HEK293 (cell line): ENCODE measurements at regions not wholly inside any gene's neighbourhood (a gene's known extent, or its start where the extent isn't known, plus 50 kb on each side); places are given as distances from the start of the nearest gene placed in this dataset.

ENCODE experiments used
- CTCF ChIA-PET: fragments of 350-600 bp; formaldehyde crosslinking; extraction: SDS; loops from one replicate; lab custom pipeline; 2021; ENCODE audit warnings: antibody characterized with exemption; lab: Yijun Ruan, JAX
- POLR2A ChIA-PET: fragments of 300-600 bp; formaldehyde crosslinking; extraction: SDS; loops from one replicate; lab custom pipeline; 2020; ENCODE audit warnings: antibody characterized with exemption, inconsistent platforms; lab: Yijun Ruan, JAX
- H3K27ac ChIP-seq: fragments of 200-500 bp; sonication (Bioruptor generic); 2 replicates; pipeline ENCODE4 v1.5.1; 2014; ENCODE audit warnings: low read depth, low read length, control low read depth, inconsistent platforms; ENCODE audit errors: extremely low read depth
- H3K36me3 ChIP-seq, 2 experiments: fragments of 200-500 bp in 1 of 2; sonication (Bioruptor generic) in 1 of 2; 1 replicate in 1 of 2; 2 replicates in 1 of 2; pipeline ENCODE4 v1.5.1; 2014 to 2017; ENCODE audit warnings: inconsistent platforms in 2 of 2, low read length in 2 of 2; ENCODE audit not compliant: control insufficient read depth in 2 of 2, insufficient read depth in 1 of 2
- H3K4me1 ChIP-seq: fragments of 200-500 bp; sonication (Bioruptor generic); 2 replicates; pipeline ENCODE4 v1.5.1; 2014; ENCODE audit warnings: mild to moderate bottlenecking, low read length, inconsistent platforms; ENCODE audit not compliant: control insufficient read depth, insufficient read depth
- H3K4me3 ChIP-seq: 2 replicates; pipeline ENCODE4 v1.5.1; 2011; ENCODE audit warnings: low read depth, mild to moderate bottlenecking, control low read depth, low read length, moderate library complexity
- H3K9me3 ChIP-seq: fragments of 200-500 bp; sonication (Bioruptor generic); 2 replicates; pipeline ENCODE4 v1.5.1; 2014; ENCODE audit warnings: low read depth, low read length, inconsistent platforms; ENCODE audit not compliant: control insufficient read depth, insufficient read depth
- KLF7 ChIP-seq: fragments of 450-650 bp; formaldehyde crosslinking; IDR thresholded peaks from 2 replicates; pipeline ENCODE4 v1.5.1; 2016; ENCODE audit warnings: missing biosample characterization, missing genetic modification characterization, borderline replicate concordance
- MZF1 ChIP-seq: fragments of 450-650 bp; formaldehyde crosslinking; IDR thresholded peaks from 2 replicates; pipeline ENCODE4 v1.5.1; 2017; ENCODE audit warnings: missing biosample characterization, missing genetic modification characterization, borderline replicate concordance
- OSR2 ChIP-seq: fragments of 450-650 bp; formaldehyde crosslinking; IDR thresholded peaks from 2 replicates; pipeline ENCODE4 v1.5.1; 2016; ENCODE audit warnings: missing biosample characterization, missing genetic modification characterization
- TRIM28 ChIP-seq: IDR thresholded peaks from 2 replicates; pipeline ENCODE4 v1.6.1; 2011; ENCODE audit warnings: low read length, control low read depth, borderline replicate concordance
- ZFP69B ChIP-seq: fragments of 450-650 bp; formaldehyde crosslinking; IDR thresholded peaks from 2 replicates; pipeline ENCODE4 v1.5.1; 2016; ENCODE audit warnings: missing biosample characterization, missing genetic modification characterization
- ZIC2 ChIP-seq: fragments of 450-650 bp; formaldehyde crosslinking; IDR thresholded peaks from 2 replicates; pipeline ENCODE4 v1.5.1; 2016; ENCODE audit warnings: missing biosample characterization, missing genetic modification characterization
- ZNF140 ChIP-seq: fragments of 450-650 bp; formaldehyde crosslinking; IDR thresholded peaks from 2 replicates; pipeline ENCODE4 v1.5.1; 2016; ENCODE audit warnings: missing biosample characterization, missing genetic modification characterization
- ZNF184 ChIP-seq: fragments of 450-650 bp; IDR thresholded peaks from 2 replicates; pipeline ENCODE4 v1.5.1; 2018; ENCODE audit warnings: missing biosample characterization, mild to moderate bottlenecking, missing genetic modification characterization
- ZNF19 ChIP-seq: fragments of 450-650 bp; formaldehyde crosslinking; IDR thresholded peaks from 2 replicates; pipeline ENCODE4; 2016; ENCODE audit warnings: missing biosample characterization, missing genetic modification characterization, low read depth
- ZNF221 ChIP-seq: fragments of 450-650 bp; formaldehyde crosslinking; IDR thresholded peaks from 2 replicates; pipeline ENCODE4 v1.5.1; 2017; ENCODE audit warnings: missing biosample characterization, missing genetic modification characterization, borderline replicate concordance
- ZNF239 ChIP-seq: fragments of 450-650 bp; formaldehyde crosslinking; IDR thresholded peaks from 2 replicates; pipeline ENCODE4 v1.5.1; 2016; ENCODE audit warnings: missing biosample characterization, missing genetic modification characterization
- ZNF302 ChIP-seq: fragments of 450-650 bp; formaldehyde crosslinking; IDR thresholded peaks from 2 replicates; pipeline ENCODE4 v1.5.1; 2016; ENCODE audit warnings: missing biosample characterization, missing genetic modification characterization, low read depth
- ZNF324 ChIP-seq: fragments of 450-650 bp; formaldehyde crosslinking; IDR thresholded peaks from 2 replicates; pipeline ENCODE4 v1.5.1; 2016; ENCODE audit warnings: missing biosample characterization, missing genetic modification characterization
- ZNF473 ChIP-seq: fragments of 450-650 bp; formaldehyde crosslinking; IDR thresholded peaks from 2 replicates; pipeline ENCODE4 v1.5.1; 2017; ENCODE audit warnings: missing biosample characterization, missing genetic modification characterization
- ZNF558 ChIP-seq: fragments of 450-650 bp; formaldehyde crosslinking; IDR thresholded peaks from 2 replicates; pipeline ENCODE4 v1.5.1; 2016; ENCODE audit warnings: missing biosample characterization, missing genetic modification characterization
- ZNF621 ChIP-seq: fragments of 450-650 bp; formaldehyde crosslinking; IDR thresholded peaks from 2 replicates; pipeline ENCODE4 v1.5.1; 2017; ENCODE audit warnings: missing biosample characterization, missing genetic modification characterization
- ZNF777 ChIP-seq: fragments of 450-650 bp; formaldehyde crosslinking; IDR thresholded peaks from 2 replicates; pipeline ENCODE4 v1.5.1; 2017; ENCODE audit warnings: missing biosample characterization, missing genetic modification characterization, borderline replicate concordance
- ZNF785 ChIP-seq: fragments of 450-650 bp; formaldehyde crosslinking; IDR thresholded peaks from 2 replicates; pipeline ENCODE4 v1.5.1; 2016; ENCODE audit warnings: missing biosample characterization, missing genetic modification characterization
- ZNF792 ChIP-seq: fragments of 450-650 bp; formaldehyde crosslinking; IDR thresholded peaks from 2 replicates; pipeline ENCODE4 v1.5.1; 2016; ENCODE audit warnings: missing biosample characterization, missing genetic modification characterization
- ZSCAN4 ChIP-seq: fragments of 450-650 bp; formaldehyde crosslinking; IDR thresholded peaks from 2 replicates; pipeline ENCODE4 v1.5.1; 2017; ENCODE audit warnings: missing biosample characterization, missing genetic modification characterization
- ZSCAN5A ChIP-seq: fragments of 450-650 bp; formaldehyde crosslinking; IDR thresholded peaks from 2 replicates; pipeline ENCODE4 v1.5.1; 2016; ENCODE audit warnings: missing biosample characterization, missing genetic modification characterization
- TF ChIP-seq, protein P1 (sequence below): fragments of 450-650 bp; formaldehyde crosslinking; IDR thresholded peaks from 2 replicates; pipeline ENCODE4 v1.5.1; 2016; ENCODE audit warnings: missing biosample characterization, missing genetic modification characterization
- TF ChIP-seq, protein P2 (sequence below): fragments of 450-650 bp; formaldehyde crosslinking; IDR thresholded peaks from 2 replicates; pipeline ENCODE4 v1.5.1; 2016; ENCODE audit warnings: missing biosample characterization, missing genetic modification characterization, low read depth
- TF ChIP-seq, protein P3 (sequence below): fragments of 450-650 bp; formaldehyde crosslinking; IDR thresholded peaks from 2 replicates; pipeline ENCODE4 v1.5.1; 2017; ENCODE audit warnings: missing biosample characterization, missing genetic modification characterization
- TF ChIP-seq, protein P4 (sequence below): sonication (generic); formaldehyde crosslinking; IDR thresholded peaks from 2 replicates; pipeline ENCODE4 v1.8.1; 2022; ENCODE audit warnings: mild to moderate bottlenecking, moderate library complexity, missing genetic modification reagents
- TF ChIP-seq, protein P5 (sequence below): fragments of 450-650 bp; formaldehyde crosslinking; IDR thresholded peaks from 2 replicates; pipeline ENCODE4 v1.5.1; 2016; ENCODE audit warnings: missing biosample characterization, missing genetic modification characterization, borderline replicate concordance

- no peaks in the 10 kb centered on the region for H3K9me3 ChIP-seq
- H3K36me3 ChIP-seq, result peaks cover 0 to 30% of the 10 kb centered on the region in 2 experiments; a peak in 2 of 3 replicates
- ChIA-PET POLR2A (no interaction called here), CTCF (no interaction called here)
- no peaks in the 10 kb centered on the region for H3K4me1 ChIP-seq
- TF ChIP-seq ZNF184, result no peak
- no peak for TF ChIP-seq ZFP69B (tag by site-specific recombination)
- TF ChIP-seq ZSCAN5A (tag by site-specific recombination), result no peak
- no peak for TF ChIP-seq ZNF621 (tag by site-specific recombination)
- TF ChIP-seq KLF7 (tag by site-specific recombination), result no peak
- TF ChIP-seq ZIC2 (tag by site-specific recombination), result no peak
- no peak for TF ChIP-seq MZF1
- TF ChIP-seq ZNF473, result no peak
- TF ChIP-seq, protein P1, sequence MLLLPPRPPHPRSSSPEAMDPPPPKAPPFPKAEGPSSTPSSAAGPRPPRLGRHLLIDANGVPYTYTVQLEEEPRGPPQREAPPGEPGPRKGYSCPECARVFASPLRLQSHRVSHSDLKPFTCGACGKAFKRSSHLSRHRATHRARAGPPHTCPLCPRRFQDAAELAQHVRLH (tag by site-specific recombination), result no peak
- no peak for TF ChIP-seq OSR2 (tag by site-specific recombination)
- TF ChIP-seq, protein P2, sequence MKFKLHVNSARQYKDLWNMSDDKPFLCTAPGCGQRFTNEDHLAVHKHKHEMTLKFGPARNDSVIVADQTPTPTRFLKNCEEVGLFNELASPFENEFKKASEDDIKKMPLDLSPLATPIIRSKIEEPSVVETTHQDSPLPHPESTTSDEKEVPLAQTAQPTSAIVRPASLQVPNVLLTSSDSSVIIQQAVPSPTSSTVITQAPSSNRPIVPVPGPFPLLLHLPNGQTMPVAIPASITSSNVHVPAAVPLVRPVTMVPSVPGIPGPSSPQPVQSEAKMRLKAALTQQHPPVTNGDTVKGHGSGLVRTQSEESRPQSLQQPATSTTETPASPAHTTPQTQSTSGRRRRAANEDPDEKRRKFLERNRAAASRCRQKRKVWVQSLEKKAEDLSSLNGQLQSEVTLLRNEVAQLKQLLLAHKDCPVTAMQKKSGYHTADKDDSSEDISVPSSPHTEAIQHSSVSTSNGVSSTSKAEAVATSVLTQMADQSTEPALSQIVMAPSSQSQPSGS, result no peak
- H3K4me3 ChIP-seq, result no peak overlapping the region
- H3K27ac ChIP-seq, result no peak overlapping the region
Measured at GRCh38 chr6:144474904-144475303, 189.8 kb downstream of the UTRN start.

- H3K4me3 ChIP-seq, result no peak overlapping the region
- H3K27ac ChIP-seq, result no peak overlapping the region
- no peaks in the 10 kb centered on the region for H3K4me1 ChIP-seq
- ChIA-PET CTCF (no interaction called here), POLR2A (no interaction called here)
- H3K9me3 ChIP-seq, result no peaks in the 10 kb centered on the region
- H3K36me3 ChIP-seq, result peaks cover 0 to 35% of the 10 kb centered on the region in 2 experiments; a peak in 2 of 3 replicates
- TF ChIP-seq, protein P3, sequence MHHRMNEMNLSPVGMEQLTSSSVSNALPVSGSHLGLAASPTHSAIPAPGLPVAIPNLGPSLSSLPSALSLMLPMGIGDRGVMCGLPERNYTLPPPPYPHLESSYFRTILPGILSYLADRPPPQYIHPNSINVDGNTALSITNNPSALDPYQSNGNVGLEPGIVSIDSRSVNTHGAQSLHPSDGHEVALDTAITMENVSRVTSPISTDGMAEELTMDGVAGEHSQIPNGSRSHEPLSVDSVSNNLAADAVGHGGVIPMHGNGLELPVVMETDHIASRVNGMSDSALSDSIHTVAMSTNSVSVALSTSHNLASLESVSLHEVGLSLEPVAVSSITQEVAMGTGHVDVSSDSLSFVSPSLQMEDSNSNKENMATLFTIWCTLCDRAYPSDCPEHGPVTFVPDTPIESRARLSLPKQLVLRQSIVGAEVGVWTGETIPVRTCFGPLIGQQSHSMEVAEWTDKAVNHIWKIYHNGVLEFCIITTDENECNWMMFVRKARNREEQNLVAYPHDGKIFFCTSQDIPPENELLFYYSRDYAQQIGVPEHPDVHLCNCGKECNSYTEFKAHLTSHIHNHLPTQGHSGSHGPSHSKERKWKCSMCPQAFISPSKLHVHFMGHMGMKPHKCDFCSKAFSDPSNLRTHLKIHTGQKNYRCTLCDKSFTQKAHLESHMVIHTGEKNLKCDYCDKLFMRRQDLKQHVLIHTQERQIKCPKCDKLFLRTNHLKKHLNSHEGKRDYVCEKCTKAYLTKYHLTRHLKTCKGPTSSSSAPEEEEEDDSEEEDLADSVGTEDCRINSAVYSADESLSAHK (tag by site-specific recombination), result no peak
- no peak for TF ChIP-seq ZNF785 (tag by site-specific recombination)
- TF ChIP-seq ZNF239 (tag by site-specific recombination), result no peak
- TF ChIP-seq TRIM28, result no peak
- TF ChIP-seq, protein P4, sequence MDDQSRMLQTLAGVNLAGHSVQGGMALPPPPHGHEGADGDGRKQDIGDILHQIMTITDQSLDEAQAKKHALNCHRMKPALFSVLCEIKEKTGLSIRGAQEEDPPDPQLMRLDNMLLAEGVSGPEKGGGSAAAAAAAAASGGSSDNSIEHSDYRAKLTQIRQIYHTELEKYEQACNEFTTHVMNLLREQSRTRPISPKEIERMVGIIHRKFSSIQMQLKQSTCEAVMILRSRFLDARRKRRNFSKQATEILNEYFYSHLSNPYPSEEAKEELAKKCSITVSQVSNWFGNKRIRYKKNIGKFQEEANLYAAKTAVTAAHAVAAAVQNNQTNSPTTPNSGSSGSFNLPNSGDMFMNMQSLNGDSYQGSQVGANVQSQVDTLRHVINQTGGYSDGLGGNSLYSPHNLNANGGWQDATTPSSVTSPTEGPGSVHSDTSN, result no peak
- TF ChIP-seq ZNF302 (tag by site-specific recombination), result no peak
- no peak for TF ChIP-seq ZNF558
- TF ChIP-seq ZNF792, result no peak
- no peak for TF ChIP-seq ZNF777 (tag by site-specific recombination)
- TF ChIP-seq ZNF19 (tag by site-specific recombination), result no peak
- no peak for TF ChIP-seq ZNF140 (tag by site-specific recombination)
- TF ChIP-seq, protein P5, sequence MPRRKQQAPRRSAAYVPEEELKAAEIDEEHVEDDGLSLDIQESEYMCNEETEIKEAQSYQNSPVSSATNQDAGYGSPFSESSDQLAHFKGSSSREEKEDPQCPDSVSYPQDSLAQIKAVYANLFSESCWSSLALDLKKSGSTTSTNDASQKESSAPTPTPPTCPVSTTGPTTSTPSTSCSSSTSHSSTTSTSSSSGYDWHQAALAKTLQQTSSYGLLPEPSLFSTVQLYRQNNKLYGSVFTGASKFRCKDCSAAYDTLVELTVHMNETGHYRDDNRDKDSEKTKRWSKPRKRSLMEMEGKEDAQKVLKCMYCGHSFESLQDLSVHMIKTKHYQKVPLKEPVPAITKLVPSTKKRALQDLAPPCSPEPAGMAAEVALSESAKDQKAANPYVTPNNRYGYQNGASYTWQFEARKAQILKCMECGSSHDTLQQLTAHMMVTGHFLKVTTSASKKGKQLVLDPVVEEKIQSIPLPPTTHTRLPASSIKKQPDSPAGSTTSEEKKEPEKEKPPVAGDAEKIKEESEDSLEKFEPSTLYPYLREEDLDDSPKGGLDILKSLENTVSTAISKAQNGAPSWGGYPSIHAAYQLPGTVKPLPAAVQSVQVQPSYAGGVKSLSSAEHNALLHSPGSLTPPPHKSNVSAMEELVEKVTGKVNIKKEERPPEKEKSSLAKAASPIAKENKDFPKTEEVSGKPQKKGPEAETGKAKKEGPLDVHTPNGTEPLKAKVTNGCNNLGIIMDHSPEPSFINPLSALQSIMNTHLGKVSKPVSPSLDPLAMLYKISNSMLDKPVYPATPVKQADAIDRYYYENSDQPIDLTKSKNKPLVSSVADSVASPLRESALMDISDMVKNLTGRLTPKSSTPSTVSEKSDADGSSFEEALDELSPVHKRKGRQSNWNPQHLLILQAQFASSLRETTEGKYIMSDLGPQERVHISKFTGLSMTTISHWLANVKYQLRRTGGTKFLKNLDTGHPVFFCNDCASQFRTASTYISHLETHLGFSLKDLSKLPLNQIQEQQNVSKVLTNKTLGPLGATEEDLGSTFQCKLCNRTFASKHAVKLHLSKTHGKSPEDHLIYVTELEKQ, result no peak
- no peak for TF ChIP-seq ZNF221 (tag by site-specific recombination)
- TF ChIP-seq ZNF324 (tag by site-specific recombination), result no peak
- no peak for TF ChIP-seq ZSCAN4 (tag by site-specific recombination)
Measured at GRCh38 chr6:144475411-144475810, 190.3 kb downstream of the UTRN start.
